Liver (tissue), 8 donors: ENCODE measurements at regions not wholly inside any gene's neighbourhood (a gene's known extent, or its start where the extent isn't known, plus 50 kb on each side); places are given as distances from the start of the nearest gene placed in this dataset.

Experiments
- DNase-seq: peaks from one replicate; pipeline ENCODE4 v3.0.0-alpha.2; 2017; ENCODE audit warnings: low spot score
- H3K27ac ChIP-seq, 2 donors: one replicate each; pipeline ENCODE4 v1.7.0; 2013; ENCODE audit warnings: inconsistent platforms in 2 of 2, low read length in 2 of 2, control low read depth in 1 of 2, low read depth in 1 of 2, mild to moderate bottlenecking in 1 of 2
- H3K27me3 ChIP-seq, 4 donors: one replicate each; pipeline versions ENCODE4 v1.6.1 to v1.7.0; 2013; ENCODE audit warnings: low read length in 3 of 4, inconsistent platforms in 1 of 4, mild to moderate bottlenecking in 1 of 4, moderate library complexity in 1 of 4; ENCODE audit not compliant: control insufficient read depth in 4 of 4, insufficient read depth in 4 of 4
- H3K36me3 ChIP-seq, 4 donors: one replicate each; pipeline versions ENCODE4 v1.6.1 to v1.7.0; 2013; ENCODE audit warnings: low read length in 3 of 4, mild to moderate bottlenecking in 3 of 4, low read depth in 1 of 4, moderate library complexity in 1 of 4; ENCODE audit not compliant: control insufficient read depth in 4 of 4, insufficient read depth in 3 of 4
- H3K4me1 ChIP-seq, 4 donors: one replicate each; pipeline versions ENCODE4 v1.6.1 to v1.7.0; 2013; ENCODE audit warnings: low read length in 3 of 4, mild to moderate bottlenecking in 3 of 4, moderate library complexity in 1 of 4; ENCODE audit not compliant: control insufficient read depth in 4 of 4, insufficient read depth in 4 of 4
- H3K4me3 ChIP-seq, 3 donors: one replicate each; pipeline versions ENCODE4 v1.6.1 to v1.7.0; 2013; ENCODE audit warnings: low read length in 3 of 3, control low read depth in 1 of 3, low read depth in 1 of 3, mild to moderate bottlenecking in 1 of 3
- H3K9ac ChIP-seq, 2 donors: one replicate each; pipeline ENCODE4 v1.7.0; 2013; ENCODE audit warnings: low read length in 2 of 2, mild to moderate bottlenecking in 2 of 2, moderate library complexity in 2 of 2, control low read depth in 1 of 2, low read depth in 1 of 2
- H3K9me3 ChIP-seq, 4 donors: one replicate each; pipeline versions ENCODE4 v1.6.1 to v1.7.0; 2013; ENCODE audit warnings: low read length in 3 of 4; ENCODE audit not compliant: control insufficient read depth in 4 of 4
- ATF3 ChIP-seq: IDR thresholded peaks from 2 replicates; pipeline ENCODE4 v1.6.1; 2016; ENCODE audit warnings: antibody characterized with exemption
- CTCF ChIP-seq: fragments of 150-350 bp; IDR thresholded peaks from 2 replicates; pipeline ENCODE4 v1.5.1; 2017; ENCODE audit warnings: improper control_type of control experiment, low read depth, low read length; ENCODE audit not compliant: missing input control
- EGR1 ChIP-seq, 2 donors: IDR thresholded peaks; 2 replicates each; pipeline ENCODE4 v1.6.1; 2016 to 2018; ENCODE audit warnings: antibody characterized with exemption in 2 of 2, low read depth in 2 of 2
- FOXA1 ChIP-seq: IDR thresholded peaks from 2 replicates; pipeline ENCODE4 v1.6.1; 2016; ENCODE audit warnings: antibody characterized with exemption
- FOXA2 ChIP-seq: IDR thresholded peaks from 2 replicates; pipeline ENCODE4 v1.6.1; 2016; ENCODE audit warnings: antibody characterized with exemption
- GABPA ChIP-seq, 2 donors: IDR thresholded peaks in 1 of 2; conservative IDR thresholded peaks in 1 of 2; 2 replicates each; pipeline ENCODE4 v1.6.1; 2016; ENCODE audit warnings: antibody characterized with exemption in 2 of 2, mild to moderate bottlenecking in 1 of 2, moderate library complexity in 1 of 2
- HNF4A ChIP-seq, 2 donors: conservative IDR thresholded peaks; 2 replicates each; pipeline ENCODE4 v1.6.1; 2016; ENCODE audit warnings: antibody characterized with exemption in 2 of 2, mild to moderate bottlenecking in 2 of 2
- HNF4G ChIP-seq: IDR thresholded peaks from 2 replicates; pipeline ENCODE4 v1.6.1; 2016; ENCODE audit warnings: antibody characterized with exemption
- JUND ChIP-seq, 2 donors: IDR thresholded peaks; 2 replicates each; pipeline ENCODE4 v1.6.1; 2016; ENCODE audit warnings: antibody characterized with exemption in 2 of 2
- MAX ChIP-seq: IDR thresholded peaks from 2 replicates; pipeline ENCODE4 v1.6.1; 2016; ENCODE audit warnings: antibody characterized with exemption
- NR2F2 ChIP-seq: IDR thresholded peaks from 2 replicates; pipeline ENCODE4 v1.6.1; 2016; ENCODE audit warnings: antibody characterized with exemption
- RAD21 ChIP-seq, 2 donors: IDR thresholded peaks; 2 replicates each; pipeline ENCODE4 v1.6.1; 2016; ENCODE audit warnings: antibody characterized with exemption in 2 of 2, mild to moderate bottlenecking in 2 of 2
- REST ChIP-seq: IDR thresholded peaks from 2 replicates; pipeline ENCODE4 v1.6.1; 2016; ENCODE audit warnings: antibody characterized with exemption, mild to moderate bottlenecking
- RXRA ChIP-seq, 2 donors: IDR thresholded peaks; 2 replicates each; pipeline ENCODE4 v1.6.1; 2017 to 2018; ENCODE audit warnings: antibody characterized with exemption in 2 of 2, mild to moderate bottlenecking in 1 of 2
- SP1 ChIP-seq: IDR thresholded peaks from 2 replicates; pipeline ENCODE4 v1.6.1; 2018; ENCODE audit warnings: antibody characterized with exemption, mild to moderate bottlenecking
- TAF1 ChIP-seq: conservative IDR thresholded peaks from 2 replicates; pipeline ENCODE4 v1.6.1; 2016; ENCODE audit warnings: antibody characterized with exemption, mild to moderate bottlenecking
- YY1 ChIP-seq: IDR thresholded peaks from 2 replicates; pipeline ENCODE4 v1.6.1; 2016; ENCODE audit warnings: antibody characterized with exemption, mild to moderate bottlenecking
- WGBS: extraction: QIAGEN DNeasy Blood & Tissue Kit; methylation state at CpG from one replicate; pipeline ENCODE4 v1.1.7; 2013; 5-methylcytosine and 5-hydroxymethylcytosine counted together
- donor health status: healthy.
- donor health status: healthy.
- donor health status: healthy.
- donor health status: healthy.
- donor health status: healthy.

- Histone ChIP-seq H3K9ac (no peak overlapping the region), H3K4me1 (no peaks in the 10 kb centered on the region), H3K27me3 (no peaks in the 10 kb centered on the region), H3K27ac (no peak overlapping the region), H3K4me3 (no peak overlapping the region), H3K36me3 (no peaks in the 10 kb centered on the region), H3K9me3 (no peaks in the 10 kb centered on the region)
- WGBS = 72% methylated on average over 2 of the region's 2 CpGs
- TF ChIP-seq TAF1 = no peak
- no peak for DNase-seq
Observed at GRCh38 chr1:118397496-118397859, 212.4 kb upstream of the SPAG17 start.

GRCh38 chr1:118396829-118397495, 211.9 kb upstream of the SPAG17 start:
- Histone ChIP-seq H3K27ac (no peak overlapping the region), H3K27me3 (no peaks in the 10 kb centered on the region), H3K36me3 (no peaks in the 10 kb centered on the region), H3K4me3 (no peak overlapping the region), H3K9ac (no peak overlapping the region), H3K4me1 (no peaks in the 10 kb centered on the region), H3K9me3 (no peaks in the 10 kb centered on the region)
- TF ChIP-seq HNF4A (conservative IDR thresholded peaks at IDR 0.05) (no peak), REST (no peak), RAD21 (IDR thresholded peaks at IDR 0.05) (no peak), HNF4G (no peak)
- WGBS = 71% methylated on average over 4 of the region's 4 CpGs
- no peak for DNase-seq

- Histone ChIP-seq H3K4me3 (no peak overlapping the region), H3K9me3 (no peaks in the 10 kb centered on the region), H3K27ac (no peak overlapping the region), H3K4me1 (no peaks in the 10 kb centered on the region), H3K9ac (no peak overlapping the region), H3K36me3 (no peaks in the 10 kb centered on the region), H3K27me3 (no peaks in the 10 kb centered on the region)
- 42% methylated on average over 1 of the region's 1 CpG for WGBS
- DNase-seq = no peak
- TF ChIP-seq NR2F2 (no peak), SP1 (no peak), HNF4A (conservative IDR thresholded peaks at IDR 0.05) (no peak), REST (no peak), FOXA2 (no peak), ATF3 (no peak), HNF4G (no peak), FOXA1 (no peak), YY1 (no peak), EGR1 (IDR thresholded peaks at IDR 0.05; ENCODE audit: low read depth in 2 of 2) (no peak), RAD21 (IDR thresholded peaks at IDR 0.05) (no peak), TAF1 (no peak), GABPA (IDR thresholded peaks at IDR 0.05 in 1 of 2, conservative IDR thresholded peaks at IDR 0.05 in 1 of 2) (no peak), RXRA (IDR thresholded peaks at IDR 0.05) (no peak), CTCF (no peak), JUND (IDR thresholded peaks at IDR 0.05) (no peak), MAX (no peak)
Observed at GRCh38 chr1:118396279-118396678, 211.3 kb upstream of the SPAG17 start.
